ENCODE measurements at regions not wholly inside any gene's neighbourhood (a gene's known extent, or its start where the extent isn't known, plus 50 kb on each side); places are given as distances from the start of the nearest gene placed in this dataset.

- no peaks in the 10 kb centered on the region for H3K36me3 ChIP-seq
- peaks cover 0 to 4% (median under 1%) of the 10 kb centered on the region in 9 donors for H3K4me1 ChIP-seq
- no peak overlapping the region for H3K27ac ChIP-seq
- H3K9me3 ChIP-seq, result no peaks in the 10 kb centered on the region
- DNase-seq, result no peak
- H3K4me3 ChIP-seq, result no peak overlapping the region
- no peak for ATAC-seq
- TF ChIP-seq, protein P1, sequence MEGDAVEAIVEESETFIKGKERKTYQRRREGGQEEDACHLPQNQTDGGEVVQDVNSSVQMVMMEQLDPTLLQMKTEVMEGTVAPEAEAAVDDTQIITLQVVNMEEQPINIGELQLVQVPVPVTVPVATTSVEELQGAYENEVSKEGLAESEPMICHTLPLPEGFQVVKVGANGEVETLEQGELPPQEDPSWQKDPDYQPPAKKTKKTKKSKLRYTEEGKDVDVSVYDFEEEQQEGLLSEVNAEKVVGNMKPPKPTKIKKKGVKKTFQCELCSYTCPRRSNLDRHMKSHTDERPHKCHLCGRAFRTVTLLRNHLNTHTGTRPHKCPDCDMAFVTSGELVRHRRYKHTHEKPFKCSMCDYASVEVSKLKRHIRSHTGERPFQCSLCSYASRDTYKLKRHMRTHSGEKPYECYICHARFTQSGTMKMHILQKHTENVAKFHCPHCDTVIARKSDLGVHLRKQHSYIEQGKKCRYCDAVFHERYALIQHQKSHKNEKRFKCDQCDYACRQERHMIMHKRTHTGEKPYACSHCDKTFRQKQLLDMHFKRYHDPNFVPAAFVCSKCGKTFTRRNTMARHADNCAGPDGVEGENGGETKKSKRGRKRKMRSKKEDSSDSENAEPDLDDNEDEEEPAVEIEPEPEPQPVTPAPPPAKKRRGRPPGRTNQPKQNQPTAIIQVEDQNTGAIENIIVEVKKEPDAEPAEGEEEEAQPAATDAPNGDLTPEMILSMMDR (IDR thresholded peaks at IDR 0.05), result no peak
- intact Hi-C loops (cut with DNase I), result no loop called here
- H3K27me3 ChIP-seq, result peaks cover 0 to 3% (median 0%) of the 10 kb centered on the region in 7 donors
Measured at GRCh38 chr6:149218471-149218870, 99.0 kb upstream of the TAB2 start.

DNA sequence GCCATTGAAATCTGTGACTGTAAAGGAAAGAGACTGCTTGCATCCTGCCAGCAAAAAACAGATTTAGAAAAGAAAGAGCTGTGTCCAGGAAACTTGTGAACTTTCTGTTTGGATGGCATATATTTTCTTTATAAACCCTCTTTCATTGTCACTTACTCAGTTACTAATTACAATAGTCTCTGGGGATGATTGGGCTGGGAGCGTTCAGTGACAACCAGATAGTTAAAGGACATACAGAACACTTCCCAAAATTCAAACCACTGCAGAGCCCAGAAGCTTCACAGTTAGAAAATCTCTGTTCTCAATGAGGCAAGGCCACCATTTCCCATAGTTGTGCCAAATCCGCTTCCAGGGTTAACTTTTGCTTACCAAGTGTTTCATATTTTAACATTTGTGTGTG, 98.6 kb upstream of the TAB2 start:
- WGBS, 2 donors, result 87 to 88% methylated on average over 2 of the region's 2 CpGs
- Histone ChIP-seq H3K4me3 (no peak overlapping the region), H3K9me3 (no peaks in the 10 kb centered on the region), H3K36me3 (no peaks in the 10 kb centered on the region), H3K4me1 (peaks cover 0 to 8% (median 5%) of the 10 kb centered on the region in 9 donors), H3K27me3 (peaks cover 0 to 3% (median 0%) of the 10 kb centered on the region in 7 donors), H3K27ac (no peak overlapping the region)
- DNase-seq, result no peak
- TF ChIP-seq, protein P1 (IDR thresholded peaks at IDR 0.05), result no peak
- intact Hi-C loops (cut with DNase I), result no loop called here
- no peak for ATAC-seq

GRCh38 chr6:149220882-149221773, 96.4 kb upstream of the TAB2 start:
- DNase-seq (no peak), ATAC-seq (no peak)
- peaks cover 0 to 14% (median 8%) of the 10 kb centered on the region in 9 donors for H3K4me1 ChIP-seq
- intact Hi-C loops (cut with DNase I), result no loop called here
- H3K27ac ChIP-seq, result no peak overlapping the region
- TF ChIP-seq, protein P1 (IDR thresholded peaks at IDR 0.05), result no peak
- no peak overlapping the region for H3K4me3 ChIP-seq
- no peaks in the 10 kb centered on the region for H3K9me3 ChIP-seq
- H3K27me3 ChIP-seq, result peaks cover 0 to 3% (median 0%) of the 10 kb centered on the region in 7 donors
- WGBS, 2 donors, result 64 to 82% methylated on average over 6 of the region's 6 CpGs
- no peaks in the 10 kb centered on the region for H3K36me3 ChIP-seq

GRCh38 chr6:149221774-149222070, 95.8 kb upstream of the TAB2 start:
- peaks cover 0 to 3% (median 0%) of the 10 kb centered on the region in 7 donors for H3K27me3 ChIP-seq
- DNase-seq (no peak), ATAC-seq (no peak)
- H3K4me3 ChIP-seq, result no peak overlapping the region
- H3K9me3 ChIP-seq, result no peaks in the 10 kb centered on the region
- intact Hi-C loops (cut with DNase I), result no loop called here
- TF ChIP-seq, protein P1 (IDR thresholded peaks at IDR 0.05), result no peak
- no peak overlapping the region for H3K27ac ChIP-seq
- H3K4me1 ChIP-seq, result peaks cover 0 to 14% (median 8%) of the 10 kb centered on the region in 9 donors
- WGBS, 2 donors, result 90 to 95% methylated on average over 4 of the region's 4 CpGs
- H3K36me3 ChIP-seq, result no peaks in the 10 kb centered on the region

Measured in heart right ventricle (tissue), 16 donors.